Natural killer cell (primary cell): ENCODE measurements at regions not wholly inside any gene's neighbourhood (a gene's known extent, or its start where the extent isn't known, plus 50 kb on each side); places are given as distances from the start of the nearest gene placed in this dataset.

Experiments used
- ATAC-seq, 3 donors: fragments of 150-1000 bp in 2 of 3; fragments of 200-7000 bp in 1 of 3; cut with Tn5 transposase; 1 replicate in 1 of 3; 2 replicates in 2 of 3; pipeline ENCODE4 v1.10.0; 2021; ENCODE audit warnings: mild to moderate bottlenecking in 2 of 3, moderate library complexity in 2 of 3
- DNase-seq, 2 donors: peaks; one replicate each; pipeline versions ENCODE4 v3.0.0 to v3.0.0-alpha.2; 2013 to 2021; ENCODE audit warnings: mixed read lengths in 1 of 2
- H3K27ac ChIP-seq: one replicate; pipeline ENCODE4 v1.5.1; 2013; ENCODE audit warnings: mild to moderate bottlenecking, low read length
- H3K27me3 ChIP-seq: one replicate; pipeline ENCODE4 v1.6.1; 2013; ENCODE audit warnings: low read length; ENCODE audit not compliant: control insufficient read depth, insufficient read depth
- H3K36me3 ChIP-seq: one replicate; pipeline ENCODE4 v1.6.1; 2013; ENCODE audit warnings: low read length; ENCODE audit not compliant: control insufficient read depth, insufficient read depth
- H3K4me1 ChIP-seq: one replicate; pipeline ENCODE4 v1.6.1; 2013; ENCODE audit warnings: low read length; ENCODE audit not compliant: control insufficient read depth, insufficient read depth
- H3K4me3 ChIP-seq: one replicate; pipeline ENCODE4 v1.5.1; 2013; ENCODE audit warnings: low read length
- H3K9me3 ChIP-seq: one replicate; pipeline ENCODE4 v1.6.1; 2013; ENCODE audit warnings: low read length; ENCODE audit not compliant: control insufficient read depth, insufficient read depth
- H3K27ac Mint-ChIP-seq, 2 donors: one replicate each; pipeline ENCODE4 v1.8.0; 2022; ENCODE audit warnings: mild to moderate bottlenecking in 2 of 2, mixed read lengths in 2 of 2, moderate library complexity in 1 of 2
- H3K27me3 Mint-ChIP-seq, 2 donors: one replicate each; pipeline ENCODE4 v1.8.0; 2022; ENCODE audit warnings: low read depth in 2 of 2, mixed read lengths in 2 of 2
- H3K36me3 Mint-ChIP-seq: one replicate; pipeline ENCODE4 v1.8.0; 2022; ENCODE audit warnings: mixed read lengths
- H3K4me1 Mint-ChIP-seq, 2 donors: one replicate each; pipeline ENCODE4 v1.8.0; 2022; ENCODE audit warnings: mixed read lengths in 2 of 2
- H3K4me3 Mint-ChIP-seq: one replicate; pipeline ENCODE4 v1.8.0; 2022; ENCODE audit warnings: mild to moderate bottlenecking, moderate library complexity, mixed read lengths
- H3K9me3 Mint-ChIP-seq, 2 donors: one replicate each; pipeline ENCODE4 v1.8.0; 2022; ENCODE audit warnings: mixed read lengths in 2 of 2
- WGBS: methylation state at CpG from one replicate; pipeline ENCODE4 v1.1.7; 2013; ENCODE audit warnings: missing lambda C conversion rate; ENCODE audit not compliant: insufficient coverage; 5-methylcytosine and 5-hydroxymethylcytosine counted together
- intact Hi-C: fragments of 100-400 bp; cut with micrococcal nuclease; formaldehyde crosslinking; loops from one replicate; pipeline ENCODE4 v1.14.2; 2022
- TF ChIP-seq, protein P1 (sequence below): fragments of 200-600 bp; IDR thresholded peaks from one replicate; pipeline ENCODE4 v1.8.0; 2022; ENCODE audit warnings: antibody characterized with exemption

DNA sequence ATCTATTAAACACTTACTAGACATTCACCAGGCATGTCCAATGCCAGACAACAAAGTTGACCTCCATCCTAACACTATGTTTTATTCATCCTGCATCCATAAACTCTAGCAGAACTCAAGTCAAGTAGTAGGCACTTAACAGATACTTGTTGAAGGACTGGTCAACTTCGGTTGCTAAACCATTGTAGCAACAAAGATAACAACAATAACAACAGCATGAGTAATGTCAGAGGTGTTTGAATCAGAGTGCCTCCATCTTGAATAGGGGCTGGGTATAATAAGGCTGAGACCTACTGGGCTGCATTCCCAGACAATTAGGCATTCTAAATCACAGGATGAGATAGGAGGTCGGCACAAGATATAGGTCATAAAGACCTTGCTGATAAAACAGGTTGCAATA is 180.5 kb upstream of the ZNF462 start:
- no peak overlapping the region for H3K27ac ChIP-seq
- intact Hi-C loops, result no loop called here
- H3K27me3 Mint-ChIP-seq, result peaks cover 0 to 3% of the 10 kb centered on the region in 2 donors
- H3K4me1 Mint-ChIP-seq, result no peaks in the 10 kb centered on the region
- H3K9me3 Mint-ChIP-seq, result no peaks in the 10 kb centered on the region
- no peak overlapping the region for H3K27ac Mint-ChIP-seq
- no peak overlapping the region for H3K4me3 ChIP-seq
- ATAC-seq (no peak), DNase-seq (no peak)
- TF ChIP-seq, protein P1, sequence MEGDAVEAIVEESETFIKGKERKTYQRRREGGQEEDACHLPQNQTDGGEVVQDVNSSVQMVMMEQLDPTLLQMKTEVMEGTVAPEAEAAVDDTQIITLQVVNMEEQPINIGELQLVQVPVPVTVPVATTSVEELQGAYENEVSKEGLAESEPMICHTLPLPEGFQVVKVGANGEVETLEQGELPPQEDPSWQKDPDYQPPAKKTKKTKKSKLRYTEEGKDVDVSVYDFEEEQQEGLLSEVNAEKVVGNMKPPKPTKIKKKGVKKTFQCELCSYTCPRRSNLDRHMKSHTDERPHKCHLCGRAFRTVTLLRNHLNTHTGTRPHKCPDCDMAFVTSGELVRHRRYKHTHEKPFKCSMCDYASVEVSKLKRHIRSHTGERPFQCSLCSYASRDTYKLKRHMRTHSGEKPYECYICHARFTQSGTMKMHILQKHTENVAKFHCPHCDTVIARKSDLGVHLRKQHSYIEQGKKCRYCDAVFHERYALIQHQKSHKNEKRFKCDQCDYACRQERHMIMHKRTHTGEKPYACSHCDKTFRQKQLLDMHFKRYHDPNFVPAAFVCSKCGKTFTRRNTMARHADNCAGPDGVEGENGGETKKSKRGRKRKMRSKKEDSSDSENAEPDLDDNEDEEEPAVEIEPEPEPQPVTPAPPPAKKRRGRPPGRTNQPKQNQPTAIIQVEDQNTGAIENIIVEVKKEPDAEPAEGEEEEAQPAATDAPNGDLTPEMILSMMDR, result no peak
- no peaks in the 10 kb centered on the region for H3K4me1 ChIP-seq
- H3K36me3 Mint-ChIP-seq, result no peaks in the 10 kb centered on the region
- H3K27me3 ChIP-seq, result no peaks in the 10 kb centered on the region
- WGBS, result 57% methylated on average over 2 of the region's 2 CpGs
- H3K36me3 ChIP-seq, result no peaks in the 10 kb centered on the region
- no peak overlapping the region for H3K4me3 Mint-ChIP-seq
- H3K9me3 ChIP-seq, result no peaks in the 10 kb centered on the region

DNA sequence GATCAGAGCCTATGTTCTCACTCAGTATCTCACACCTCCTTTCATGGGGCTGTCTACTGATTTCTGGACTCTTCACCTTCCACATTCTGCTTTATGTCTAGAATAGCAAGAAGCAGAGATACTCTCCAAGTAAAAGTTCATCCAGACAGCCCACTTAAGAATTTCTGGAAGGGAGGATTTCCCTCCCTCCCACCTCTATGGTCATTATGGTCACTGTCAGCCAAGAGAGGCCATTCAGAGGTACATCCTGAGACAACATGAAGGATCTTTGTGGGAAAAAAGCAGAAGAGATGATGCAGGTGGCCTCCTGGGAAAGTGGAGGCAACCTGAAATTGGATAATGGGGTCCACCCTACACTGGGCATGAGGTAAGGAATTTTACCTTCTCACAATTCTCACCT is 179.5 kb upstream of the ZNF462 start:
- no peak overlapping the region for H3K4me3 Mint-ChIP-seq
- no peak overlapping the region for H3K27ac Mint-ChIP-seq
- H3K27me3 Mint-ChIP-seq, result peaks cover 0 to 3% of the 10 kb centered on the region in 2 donors
- Histone ChIP-seq H3K36me3 (no peaks in the 10 kb centered on the region), H3K27ac (no peak overlapping the region), H3K27me3 (no peaks in the 10 kb centered on the region), H3K4me3 (no peak overlapping the region), H3K9me3 (no peaks in the 10 kb centered on the region), H3K4me1 (no peaks in the 10 kb centered on the region)
- ATAC-seq (no peak), DNase-seq (no peak)
- H3K4me1 Mint-ChIP-seq, result no peaks in the 10 kb centered on the region
- intact Hi-C loops, result no loop called here
- no peaks in the 10 kb centered on the region for H3K9me3 Mint-ChIP-seq
- H3K36me3 Mint-ChIP-seq, result no peaks in the 10 kb centered on the region
- TF ChIP-seq, protein P1, result no peak

DNA sequence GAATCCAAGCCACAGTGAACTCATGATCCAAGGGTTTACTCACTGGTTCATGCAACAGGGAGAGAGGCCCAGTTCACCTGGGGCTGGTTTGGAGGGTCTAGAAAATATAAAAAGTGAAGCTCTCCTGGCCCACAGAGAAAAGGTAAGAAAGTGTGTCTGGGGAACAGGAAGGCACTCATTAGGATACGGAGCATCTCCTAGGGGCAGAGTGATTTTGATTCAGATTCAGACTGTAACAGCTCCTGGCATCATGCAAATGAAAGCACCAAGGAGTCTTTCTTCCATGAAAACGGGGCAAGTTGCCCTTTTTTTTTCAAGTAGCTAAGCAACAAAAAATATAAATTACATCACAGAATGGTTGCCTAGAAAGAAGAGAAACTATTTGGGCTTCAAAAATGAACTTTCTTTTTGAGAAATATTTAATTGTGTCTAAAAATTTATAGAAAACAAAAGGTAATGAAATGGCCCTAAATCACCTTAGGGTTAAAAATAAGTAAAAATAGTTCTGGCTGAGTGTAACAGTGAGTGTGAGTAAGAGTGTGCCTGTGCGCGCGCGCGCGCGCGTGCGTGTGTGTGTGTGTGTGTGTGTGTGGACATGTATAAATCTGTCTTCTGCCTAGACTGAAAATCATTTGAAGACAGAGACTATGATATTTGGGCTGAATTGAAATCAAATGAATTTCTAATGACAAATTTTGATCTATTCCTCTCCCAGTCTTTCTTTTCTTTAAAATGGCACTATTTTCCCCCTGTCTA is 177.8 kb upstream of the ZNF462 start:
- Mint-ChIP-seq H3K9me3 (no peaks in the 10 kb centered on the region), H3K27ac (no peak overlapping the region), H3K4me1 (no peaks in the 10 kb centered on the region), H3K36me3 (no peaks in the 10 kb centered on the region), H3K27me3 (peaks cover 0 to 3% of the 10 kb centered on the region in 2 donors), H3K4me3 (no peak overlapping the region)
- no peak for ATAC-seq
- Histone ChIP-seq H3K27me3 (no peaks in the 10 kb centered on the region), H3K9me3 (no peaks in the 10 kb centered on the region), H3K27ac (no peak overlapping the region), H3K4me3 (no peak overlapping the region), H3K36me3 (no peaks in the 10 kb centered on the region), H3K4me1 (no peaks in the 10 kb centered on the region)
- intact Hi-C loops, result no loop called here
- WGBS, result 79% methylated on average over 10 of the region's 11 CpGs
- DNase-seq, result no peak
- TF ChIP-seq, protein P1, result no peak

DNA sequence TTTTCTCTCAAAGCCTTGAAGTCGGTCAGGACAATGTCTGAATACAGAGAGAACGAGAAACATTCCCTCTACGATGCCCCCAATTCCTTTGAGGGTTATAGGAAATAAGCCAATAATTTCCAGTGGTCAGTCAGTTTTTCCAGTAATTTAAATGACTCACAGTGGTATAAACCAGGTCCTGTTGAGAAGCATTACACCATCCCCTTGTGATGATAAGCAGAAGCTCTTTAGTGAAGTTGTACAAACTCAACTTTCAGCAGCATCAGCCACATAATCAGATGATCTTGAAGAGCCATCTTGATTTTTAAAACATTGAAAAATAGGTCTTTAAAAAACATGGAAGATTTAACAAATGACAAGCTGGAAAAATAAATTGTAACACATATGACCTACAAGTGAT is 173.9 kb upstream of the ZNF462 start:
- Histone ChIP-seq H3K4me1 (no peaks in the 10 kb centered on the region), H3K4me3 (no peak overlapping the region), H3K9me3 (no peaks in the 10 kb centered on the region), H3K27me3 (no peaks in the 10 kb centered on the region), H3K27ac (no peak overlapping the region), H3K36me3 (no peaks in the 10 kb centered on the region)
- Mint-ChIP-seq H3K4me3 (no peak overlapping the region), H3K36me3 (no peaks in the 10 kb centered on the region), H3K27me3 (peaks cover 0 to 3% of the 10 kb centered on the region in 2 donors), H3K9me3 (no peaks in the 10 kb centered on the region), H3K4me1 (no peaks in the 10 kb centered on the region), H3K27ac (no peak overlapping the region)
- no peak for DNase-seq
- intact Hi-C loops, result no loop called here
- ATAC-seq, result no peak
- WGBS, result 98% methylated on average over 3 of the region's 3 CpGs
- TF ChIP-seq, protein P1, result no peak
